ENCODE measurements at regions not wholly inside any gene's neighbourhood (a gene's known extent, or its start where the extent isn't known, plus 50 kb on each side); places are given as distances from the start of the nearest gene placed in this dataset.

DNA sequence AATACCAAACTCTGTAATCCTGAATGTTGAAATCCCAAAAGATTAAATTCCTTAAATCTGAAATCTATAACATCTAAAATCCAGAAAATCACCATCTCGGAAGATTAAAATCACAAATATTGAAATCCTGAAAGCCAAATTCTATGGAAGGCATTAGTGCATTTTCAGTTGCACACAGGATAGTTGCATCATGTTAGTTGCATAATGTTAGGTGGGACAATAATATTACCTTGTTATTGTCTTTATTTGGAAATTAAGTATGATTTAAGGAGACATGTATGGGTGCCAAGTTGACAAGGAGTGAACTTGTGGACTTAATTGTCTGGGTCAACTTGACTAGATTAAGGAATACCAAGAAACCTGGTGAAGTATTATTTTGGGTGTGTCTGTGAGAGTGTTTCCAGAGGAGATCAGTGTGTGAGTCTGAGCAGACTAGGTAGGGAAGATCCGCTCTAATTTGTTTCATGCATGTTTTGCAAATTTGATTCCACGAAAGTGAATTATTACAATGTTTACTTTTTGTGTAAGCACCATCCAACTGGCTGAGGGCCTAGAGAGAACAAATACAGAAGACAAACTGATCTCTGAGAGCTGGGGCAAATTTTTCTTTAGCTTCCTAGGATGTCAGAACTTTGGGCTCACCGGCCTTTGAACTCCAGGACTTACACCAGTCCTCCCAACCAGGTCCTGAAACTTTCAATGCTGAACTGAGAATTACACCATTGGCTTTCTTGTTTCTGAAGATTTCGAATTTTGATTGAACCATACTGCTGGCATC lies 545.1 kb upstream of the IRAK1BP1 start:
- no peak for TF ChIP-seq POLR2A (IDR thresholded peaks at IDR 0.05)
- TF ChIP-seq, protein P1, sequence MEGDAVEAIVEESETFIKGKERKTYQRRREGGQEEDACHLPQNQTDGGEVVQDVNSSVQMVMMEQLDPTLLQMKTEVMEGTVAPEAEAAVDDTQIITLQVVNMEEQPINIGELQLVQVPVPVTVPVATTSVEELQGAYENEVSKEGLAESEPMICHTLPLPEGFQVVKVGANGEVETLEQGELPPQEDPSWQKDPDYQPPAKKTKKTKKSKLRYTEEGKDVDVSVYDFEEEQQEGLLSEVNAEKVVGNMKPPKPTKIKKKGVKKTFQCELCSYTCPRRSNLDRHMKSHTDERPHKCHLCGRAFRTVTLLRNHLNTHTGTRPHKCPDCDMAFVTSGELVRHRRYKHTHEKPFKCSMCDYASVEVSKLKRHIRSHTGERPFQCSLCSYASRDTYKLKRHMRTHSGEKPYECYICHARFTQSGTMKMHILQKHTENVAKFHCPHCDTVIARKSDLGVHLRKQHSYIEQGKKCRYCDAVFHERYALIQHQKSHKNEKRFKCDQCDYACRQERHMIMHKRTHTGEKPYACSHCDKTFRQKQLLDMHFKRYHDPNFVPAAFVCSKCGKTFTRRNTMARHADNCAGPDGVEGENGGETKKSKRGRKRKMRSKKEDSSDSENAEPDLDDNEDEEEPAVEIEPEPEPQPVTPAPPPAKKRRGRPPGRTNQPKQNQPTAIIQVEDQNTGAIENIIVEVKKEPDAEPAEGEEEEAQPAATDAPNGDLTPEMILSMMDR (IDR thresholded peaks at IDR 0.05) = no peak
- no peaks in the 10 kb centered on the region for H3K27me3 ChIP-seq
- intact Hi-C loops (cut with DNase I) = no loop called here
- no peaks in the 10 kb centered on the region for H3K9me3 ChIP-seq
- no peak for DNase-seq
- H3K36me3 ChIP-seq (replicated peaks in 1 of 2; ENCODE audit: insufficient read depth in 1 of 2, low read depth in 2 of 2) = no peaks in the 10 kb centered on the region
- no peaks in the 10 kb centered on the region for H3K4me1 ChIP-seq
- no peak overlapping the region for H3K27ac ChIP-seq
- WGBS, 2 donors = 63 to 69% methylated on average over 5 of the region's 5 CpGs
- ATAC-seq = no peak
- no peak overlapping the region for H3K4me3 ChIP-seq

DNA sequence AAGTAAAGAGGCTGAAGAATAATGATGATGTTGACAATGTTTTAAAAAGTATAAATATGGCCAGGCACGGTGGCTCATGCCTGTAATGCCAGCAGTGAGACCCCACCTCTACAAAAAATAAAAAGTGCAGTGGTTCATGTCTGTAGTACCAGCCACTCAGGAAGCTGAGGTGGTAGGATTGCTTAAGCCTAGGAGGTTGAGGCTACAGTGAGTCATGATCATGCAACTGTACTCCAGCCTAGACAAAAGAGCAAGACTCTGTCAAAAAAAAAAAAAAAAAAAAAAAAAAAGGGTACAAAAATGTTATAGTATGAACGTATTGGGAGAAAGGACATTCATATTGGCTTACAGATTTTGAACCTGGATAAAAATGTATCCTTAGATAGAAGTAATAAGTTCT lies 543.1 kb upstream of the IRAK1BP1 start:
- Histone ChIP-seq H3K4me1 (no peaks in the 10 kb centered on the region), H3K36me3 (replicated peaks in 1 of 2; ENCODE audit: insufficient read depth in 1 of 2, low read depth in 2 of 2) (no peaks in the 10 kb centered on the region), H3K27ac (no peak overlapping the region), H3K27me3 (no peaks in the 10 kb centered on the region), H3K9me3 (no peaks in the 10 kb centered on the region), H3K4me3 (no peak overlapping the region)
- TF ChIP-seq, protein P1 (IDR thresholded peaks at IDR 0.05) = no peak
- TF ChIP-seq POLR2A (IDR thresholded peaks at IDR 0.05) = no peak
- no peak for DNase-seq
- ATAC-seq = no peak
- intact Hi-C loops (cut with DNase I) = no loop called here
- 50 to 66% methylated on average over 2 of the region's 2 CpGs for WGBS, 2 donors

DNA sequence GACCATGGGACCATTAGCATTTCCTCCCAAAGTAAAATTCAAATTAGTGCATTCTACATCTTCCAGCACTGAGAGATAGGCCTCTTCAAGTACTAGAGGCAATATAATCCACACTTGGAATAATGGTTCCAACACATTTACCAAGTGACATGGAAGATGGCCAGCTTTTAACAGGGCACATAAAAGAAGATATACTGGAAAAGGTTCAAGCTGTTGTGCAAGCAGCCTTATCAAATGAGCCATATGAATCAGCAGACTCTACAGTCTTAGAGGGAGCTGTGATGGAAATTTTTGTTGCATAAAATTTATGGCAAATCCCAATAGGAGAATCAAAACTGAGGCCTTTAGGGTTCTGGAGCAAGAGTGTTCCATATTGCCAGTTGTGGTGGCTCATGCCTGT lies 526.6 kb upstream of the IRAK1BP1 start:
- intact Hi-C loops (cut with DNase I) = no loop called here
- no peaks in the 10 kb centered on the region for H3K4me1 ChIP-seq
- no peak overlapping the region for H3K4me3 ChIP-seq
- H3K9me3 ChIP-seq = no peaks in the 10 kb centered on the region
- TF ChIP-seq POLR2A (IDR thresholded peaks at IDR 0.05) = no peak
- TF ChIP-seq, protein P1 (IDR thresholded peaks at IDR 0.05) = no peak
- DNase-seq = no peak
- H3K36me3 ChIP-seq (replicated peaks in 1 of 2; ENCODE audit: insufficient read depth in 1 of 2, low read depth in 2 of 2) = no peaks in the 10 kb centered on the region
- H3K27ac ChIP-seq = no peak overlapping the region
- H3K27me3 ChIP-seq = no peaks in the 10 kb centered on the region
- no peak for ATAC-seq

DNA sequence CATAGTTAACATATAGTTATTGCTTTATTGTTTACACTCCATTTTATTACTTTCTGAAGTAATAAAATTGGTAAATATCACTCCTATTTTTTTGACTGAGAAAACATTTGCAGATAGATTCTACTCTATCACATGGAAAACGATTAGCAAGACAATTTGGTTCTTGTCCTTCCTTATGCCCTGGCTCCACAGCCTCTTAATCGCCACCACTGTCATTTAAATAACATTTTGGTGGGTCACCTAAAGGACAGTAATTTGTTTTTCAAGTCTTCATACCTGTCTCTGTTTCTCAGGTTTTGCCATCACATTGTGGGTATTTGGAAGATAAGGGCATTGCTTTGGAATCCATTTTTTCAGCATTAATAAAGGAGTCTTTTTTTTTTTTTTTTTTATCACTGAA lies 521.5 kb upstream of the IRAK1BP1 start:
- ATAC-seq (no peak), DNase-seq (no peak)
- H3K4me3 ChIP-seq = no peak overlapping the region
- H3K36me3 ChIP-seq (replicated peaks in 1 of 2; ENCODE audit: insufficient read depth in 1 of 2, low read depth in 2 of 2) = no peaks in the 10 kb centered on the region
- H3K27ac ChIP-seq = no peak overlapping the region
- H3K9me3 ChIP-seq = no peaks in the 10 kb centered on the region
- no peaks in the 10 kb centered on the region for H3K27me3 ChIP-seq
- intact Hi-C loops (cut with DNase I) = no loop called here
- TF ChIP-seq, protein P1 (IDR thresholded peaks at IDR 0.05) = no peak
- no peak for TF ChIP-seq POLR2A (IDR thresholded peaks at IDR 0.05)
- WGBS, 2 donors = 69 to 71% methylated on average over 2 of the region's 2 CpGs
- H3K4me1 ChIP-seq = peaks cover 22% of the 10 kb centered on the region
